Vagina (tissue), 2 donors: ENCODE measurements at regions not wholly inside any gene's neighbourhood (a gene's known extent, or its start where the extent isn't known, plus 50 kb on each side); places are given as distances from the start of the nearest gene placed in this dataset.

Experiments
- DNase-seq, 2 donors: peaks; one replicate each; pipeline ENCODE4 v3.0.0-alpha.2; 2017; ENCODE audit errors: extremely low spot score in 2 of 2
- H3K27ac ChIP-seq: fragments of 200-600 bp; sonication (generic); one replicate; pipeline ENCODE4 v1.5.1; 2019
- H3K27me3 ChIP-seq: fragments of 200-600 bp; sonication (generic); one replicate; pipeline ENCODE4 v1.5.1; 2019
- H3K36me3 ChIP-seq, 2 donors: fragments of 200-600 bp; sonication (generic); one replicate each; pipeline ENCODE4 v1.5.1; 2017 to 2019
- H3K4me1 ChIP-seq: fragments of 200-600 bp; sonication (generic); one replicate; pipeline ENCODE4 v1.5.1; 2019
- H3K4me3 ChIP-seq, 2 donors: fragments of 200-600 bp; sonication (generic); 1 replicate in 1 of 2; 2 replicates in 1 of 2; pipeline ENCODE4 v1.5.1; 2016 to 2019
- H3K9me3 ChIP-seq: fragments of 200-600 bp; sonication (generic); one replicate; pipeline ENCODE4 v1.5.1; 2019
- CTCF ChIP-seq, 3 experiments: fragments of 450-650 bp in 2 of 3; fragments of 200-600 bp in 1 of 3; sonication (generic) in 1 of 3; IDR thresholded peaks; one replicate each; pipeline ENCODE4 v1.5.1; 2017 to 2019; ENCODE audit warnings: antibody characterized with exemption in 3 of 3, mild to moderate bottlenecking in 2 of 3, moderate library complexity in 2 of 3
- POLR2A ChIP-seq, 2 donors: fragments of 450-650 bp; IDR thresholded peaks; one replicate each; pipeline ENCODE4 v1.6.1; 2017; ENCODE audit warnings: antibody characterized with exemption in 2 of 2, mild to moderate bottlenecking in 2 of 2, moderate library complexity in 2 of 2
- POLR2AphosphoS5 ChIP-seq, 2 donors: sonication (generic); formaldehyde crosslinking; IDR thresholded peaks; one replicate each; pipeline ENCODE4 v1.9.0; 2017; ENCODE audit warnings: antibody characterized with exemption in 2 of 2, mild to moderate bottlenecking in 2 of 2, low read depth in 1 of 2; ENCODE audit not compliant: insufficient read depth in 1 of 2
- intact Hi-C: fragments of 100-400 bp; cut with DNase I; formaldehyde crosslinking; loops from one replicate; pipeline ENCODE4 v1.15.1; 2023

- Histone ChIP-seq H3K4me1 (no peaks in the 10 kb centered on the region), H3K27me3 (no peaks in the 10 kb centered on the region), H3K9me3 (no peaks in the 10 kb centered on the region), H3K4me3 (no peak overlapping the region), H3K36me3 (no peaks in the 10 kb centered on the region), H3K27ac (no peak overlapping the region)
- no peak for DNase-seq
- TF ChIP-seq POLR2A (IDR thresholded peaks at IDR 0.05) (no peak), CTCF (IDR thresholded peaks at IDR 0.05) (no peak), POLR2AphosphoS5 (IDR thresholded peaks at IDR 0.05; ENCODE audit: insufficient read depth in 1 of 2, low read depth in 1 of 2) (no peak)
- intact Hi-C loops = no loop called here
These were observed 107.5 kb upstream of the RUNX1 start for GRCh38 chr21:35156293-35157278.

GRCh38 chr21:35154788-35155187, 105.7 kb upstream of the RUNX1 start:
- intact Hi-C loops = no loop called here
- DNase-seq = no peak
- TF ChIP-seq POLR2AphosphoS5 (IDR thresholded peaks at IDR 0.05; ENCODE audit: insufficient read depth in 1 of 2, low read depth in 1 of 2) (no peak), POLR2A (IDR thresholded peaks at IDR 0.05) (no peak), CTCF (IDR thresholded peaks at IDR 0.05) (no peak)
- Histone ChIP-seq H3K9me3 (no peaks in the 10 kb centered on the region), H3K4me1 (no peaks in the 10 kb centered on the region), H3K27me3 (no peaks in the 10 kb centered on the region), H3K36me3 (no peaks in the 10 kb centered on the region), H3K27ac (no peak overlapping the region), H3K4me3 (no peak overlapping the region)

GRCh38 chr21:35153671-35154070, 104.6 kb upstream of the RUNX1 start:
- Histone ChIP-seq H3K27ac (no peak overlapping the region), H3K4me1 (no peaks in the 10 kb centered on the region), H3K9me3 (no peaks in the 10 kb centered on the region), H3K27me3 (no peaks in the 10 kb centered on the region), H3K4me3 (no peak overlapping the region), H3K36me3 (no peaks in the 10 kb centered on the region)
- intact Hi-C loops = no loop called here
- DNase-seq = no peak
- TF ChIP-seq POLR2A (IDR thresholded peaks at IDR 0.05) (no peak), CTCF (IDR thresholded peaks at IDR 0.05) (no peak), POLR2AphosphoS5 (IDR thresholded peaks at IDR 0.05; ENCODE audit: insufficient read depth in 1 of 2, low read depth in 1 of 2) (no peak)

- Histone ChIP-seq H3K9me3 (no peaks in the 10 kb centered on the region), H3K27me3 (no peaks in the 10 kb centered on the region), H3K27ac (no peak overlapping the region), H3K4me3 (no peak overlapping the region), H3K36me3 (no peaks in the 10 kb centered on the region), H3K4me1 (no peaks in the 10 kb centered on the region)
- TF ChIP-seq POLR2AphosphoS5 (IDR thresholded peaks at IDR 0.05; ENCODE audit: insufficient read depth in 1 of 2, low read depth in 1 of 2) (no peak), CTCF (IDR thresholded peaks at IDR 0.05) (no peak), POLR2A (IDR thresholded peaks at IDR 0.05) (no peak)
- DNase-seq = no peak
- intact Hi-C loops = no loop called here
These were observed 101.6 kb upstream of the RUNX1 start for GRCh38 chr21:35150562-35151226.
